HG02588 (cell line): ENCODE measurements at regions not wholly inside any gene's neighbourhood (a gene's known extent, or its start where the extent isn't known, plus 50 kb on each side); places are given as distances from the start of the nearest gene placed in this dataset.
A peak's percentile ranks its signal among the peaks of the same experiment; 100 is the strongest.
"Not testable (repeated sequence)": the region's sequence is repeated elsewhere in the genome, so short reads cannot be mapped to it uniquely, and the experiment has no call there.

Source experiments
- ATAC-seq: cut with Tn5 transposase; IDR thresholded peaks from one replicate; pipeline ENCODE4 v1.9.1; 2021; ENCODE audit warnings: mild to moderate bottlenecking, moderate library complexity; ENCODE audit not compliant: unreplicated experiment

DNA sequence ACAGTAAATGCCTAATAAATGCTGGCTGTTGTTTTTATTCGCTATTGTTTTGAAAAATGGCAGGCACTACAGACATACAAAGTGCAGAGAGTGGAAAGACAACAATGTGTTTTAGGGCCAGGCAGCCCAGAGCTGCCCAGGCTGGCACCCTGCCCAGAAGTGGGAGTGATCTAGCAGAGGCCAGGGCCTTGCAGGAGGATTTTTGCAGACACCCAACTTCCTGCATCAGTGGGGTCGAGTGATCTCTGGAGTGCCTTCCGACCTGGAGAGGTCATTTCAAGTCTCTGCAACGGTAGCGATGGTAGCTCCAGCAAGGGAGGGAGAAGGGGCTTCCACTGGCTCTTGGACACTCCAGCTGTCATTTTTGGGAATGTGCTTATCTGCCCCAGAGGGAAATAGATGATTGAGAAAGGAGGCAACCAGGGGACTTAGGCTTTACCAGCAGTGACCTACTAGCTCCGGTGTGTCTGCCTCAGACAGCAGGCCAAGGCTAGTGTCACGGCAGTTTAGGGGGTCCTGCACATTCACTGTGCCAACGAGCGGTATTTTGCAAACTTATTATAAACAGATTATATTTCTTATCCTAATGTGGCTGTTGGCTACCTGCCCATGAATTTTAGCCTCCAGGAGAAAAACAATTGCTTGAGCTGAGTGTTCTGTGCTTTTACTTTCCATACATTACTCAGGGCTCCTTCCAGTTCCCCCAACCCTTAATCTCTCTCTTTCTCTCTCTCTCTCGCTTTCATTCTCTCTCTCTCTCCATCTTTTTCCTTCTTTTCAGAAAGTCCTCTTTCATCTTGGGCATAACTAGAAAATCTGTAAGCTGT lies 153.9 kb upstream of the PLGLB2 start:
- not testable (repeated sequence) for ATAC-seq

- ATAC-seq, result not testable (repeated sequence)
Measured at GRCh38 chr2:87594611-87594992, 153.3 kb upstream of the PLGLB2 start.

DNA sequence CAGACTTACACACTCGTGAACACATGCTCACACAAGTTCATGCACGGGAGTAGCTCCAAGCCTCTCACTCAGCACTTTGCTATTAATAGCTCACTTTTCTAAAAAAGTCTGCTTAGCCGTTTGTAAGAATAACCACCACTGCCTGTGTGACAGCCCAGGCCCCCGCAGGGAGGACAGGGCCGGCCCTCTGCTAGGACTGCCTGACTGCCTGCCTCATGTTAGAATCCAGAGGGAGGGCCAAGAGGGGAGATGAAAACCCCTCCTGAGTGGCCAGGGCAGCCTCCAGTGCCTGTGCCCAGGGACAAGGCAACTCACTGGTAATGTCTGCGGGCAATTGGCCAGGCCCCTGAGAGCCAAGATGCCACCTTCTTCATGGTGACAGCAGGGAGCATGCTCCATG lies 152.9 kb upstream of the PLGLB2 start:
- not testable (repeated sequence) for ATAC-seq

GRCh38 chr2:87600961-87601360 lies 146.9 kb upstream of the PLGLB2 start:
- ATAC-seq, result not testable (repeated sequence)

DNA sequence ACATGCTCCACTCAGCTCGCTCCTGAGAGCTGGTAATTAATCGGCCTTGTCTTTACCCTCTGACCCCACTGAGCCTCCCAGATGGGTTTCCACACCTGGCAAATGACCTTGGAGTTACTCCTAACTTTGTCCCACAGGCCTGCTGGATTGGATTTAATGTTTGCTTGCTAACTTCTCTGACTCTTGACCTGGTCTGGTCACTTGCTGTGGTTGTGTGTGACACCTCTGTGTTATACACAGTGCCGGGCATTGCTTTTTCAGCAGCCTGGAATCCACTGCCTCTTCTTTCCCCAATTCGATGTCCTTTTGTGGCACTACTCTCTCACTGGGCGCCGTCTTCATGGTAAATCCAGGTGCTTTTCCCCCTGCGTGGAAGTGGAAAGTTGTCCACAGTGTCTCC lies 145.8 kb upstream of the PLGLB2 start:
- not testable (repeated sequence) for ATAC-seq

GRCh38 chr2:87602728-87603127 lies 145.2 kb upstream of the PLGLB2 start:
- not testable (repeated sequence) for ATAC-seq

DNA sequence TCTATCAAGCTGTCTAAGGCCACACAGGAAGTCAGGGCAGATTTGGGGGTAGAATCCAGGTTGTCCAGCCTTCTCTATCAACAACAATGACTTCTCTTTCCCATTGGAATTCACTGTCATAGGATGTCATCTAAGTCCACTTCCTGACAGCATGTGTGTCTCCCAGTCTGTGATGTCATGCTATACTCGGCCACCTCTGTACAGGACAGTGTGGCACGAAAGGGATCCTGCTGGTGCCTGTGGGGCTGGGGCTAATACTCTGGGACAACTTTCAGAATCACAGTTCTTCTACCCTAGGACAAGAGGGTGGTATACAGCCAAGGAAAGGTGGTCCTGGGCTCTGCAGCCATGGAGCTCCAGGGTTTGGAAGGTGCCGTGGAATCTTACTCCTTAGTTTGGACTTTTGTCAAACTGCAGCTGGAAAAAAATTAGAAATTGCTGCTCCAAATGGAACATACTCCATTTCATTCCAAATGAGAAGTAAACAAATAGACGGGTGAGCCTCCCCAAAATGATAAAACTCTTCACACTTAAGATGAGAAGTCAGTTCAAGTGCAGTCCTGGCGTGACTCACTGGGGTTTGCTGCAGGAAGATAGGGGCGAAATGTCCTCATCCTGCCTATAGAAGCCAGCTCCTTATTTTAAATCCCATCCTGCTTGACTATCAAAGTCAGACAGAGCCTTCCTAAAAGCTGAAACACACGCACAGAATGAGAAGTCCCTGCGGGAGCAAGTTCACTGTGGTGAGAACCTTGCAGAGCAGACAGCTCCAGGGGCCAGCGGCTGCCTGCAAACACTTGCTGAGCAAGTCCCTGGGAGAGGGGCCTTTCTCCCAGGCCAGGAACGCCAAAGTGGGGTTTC lies 144.2 kb upstream of the PLGLB2 start:
- not testable (repeated sequence) for ATAC-seq

DNA sequence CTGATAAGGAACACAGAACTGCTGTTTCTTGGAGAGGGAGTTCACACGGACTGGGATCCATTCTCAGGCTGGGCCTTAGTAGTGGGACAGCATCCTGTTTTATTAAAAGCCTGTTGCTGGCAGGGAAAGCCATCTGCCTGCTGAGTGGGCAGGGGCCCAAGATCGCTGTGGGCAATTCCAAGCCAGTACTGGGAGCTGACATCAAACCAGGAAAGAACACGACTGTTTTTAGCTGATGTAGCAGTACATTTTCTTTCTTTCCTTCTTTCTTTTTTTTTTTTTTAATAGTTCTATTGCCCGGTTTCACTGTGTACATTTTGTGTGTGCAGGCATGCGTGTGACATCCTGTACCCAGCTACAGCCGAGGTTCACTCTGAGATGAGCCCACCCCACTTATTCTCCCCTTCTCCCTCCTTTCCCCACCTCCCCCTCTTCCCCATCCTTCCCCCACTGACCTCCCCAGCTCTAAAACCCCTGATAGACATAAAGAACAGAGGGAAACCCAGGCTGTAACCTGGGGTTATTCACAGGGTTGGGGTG lies 143.5 kb upstream of the PLGLB2 start:
- ATAC-seq, result not testable (repeated sequence)

DNA sequence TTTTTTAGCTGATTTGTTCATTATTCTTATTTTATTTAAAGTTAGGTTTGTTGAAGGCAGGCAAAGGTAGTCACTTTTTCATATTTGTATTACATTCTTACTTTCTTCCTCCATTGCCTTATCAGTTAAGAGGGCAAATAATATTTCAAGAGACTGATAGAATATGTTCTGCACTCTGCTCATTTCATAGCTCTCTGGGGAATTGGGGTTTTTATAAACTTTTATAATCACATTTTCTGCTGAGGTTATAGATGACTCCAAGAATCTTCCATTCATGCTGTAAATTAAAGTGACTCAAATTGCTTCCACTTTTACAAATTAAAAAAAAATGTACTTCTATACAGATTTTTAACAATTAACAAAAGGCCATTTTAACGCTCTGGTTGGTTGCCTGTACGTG lies 142.9 kb upstream of the PLGLB2 start:
- not testable (repeated sequence) for ATAC-seq

GRCh38 chr2:87608377-87609166 lies 139.3 kb upstream of the PLGLB2 start:
- not testable (repeated sequence) for ATAC-seq

- ATAC-seq, result not testable (repeated sequence)
Measured at GRCh38 chr2:87610974-87611373, 136.9 kb upstream of the PLGLB2 start.

- ATAC-seq, result not testable (repeated sequence)
Measured at GRCh38 chr2:87611416-87611815, 136.5 kb upstream of the PLGLB2 start.

DNA sequence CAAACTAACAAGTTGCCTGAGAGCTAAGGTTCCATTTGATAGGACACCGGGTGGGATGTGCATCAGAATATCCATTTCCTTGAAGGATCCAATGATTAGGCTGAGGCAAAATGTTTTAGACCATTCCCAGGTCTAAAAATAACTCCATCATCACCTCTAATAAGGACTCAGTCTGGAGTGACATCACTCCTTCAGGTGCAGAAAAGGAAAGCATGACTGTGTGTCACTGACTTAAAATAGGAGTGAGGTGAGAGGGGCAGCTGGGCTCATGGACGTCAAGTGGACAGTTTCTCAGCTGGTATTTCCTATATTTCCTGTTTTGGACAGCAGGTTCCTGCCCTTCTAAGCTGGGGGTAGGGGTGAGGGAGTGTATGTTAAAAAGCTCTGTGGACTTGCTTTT lies 135.9 kb upstream of the PLGLB2 start:
- not testable (repeated sequence) for ATAC-seq

DNA sequence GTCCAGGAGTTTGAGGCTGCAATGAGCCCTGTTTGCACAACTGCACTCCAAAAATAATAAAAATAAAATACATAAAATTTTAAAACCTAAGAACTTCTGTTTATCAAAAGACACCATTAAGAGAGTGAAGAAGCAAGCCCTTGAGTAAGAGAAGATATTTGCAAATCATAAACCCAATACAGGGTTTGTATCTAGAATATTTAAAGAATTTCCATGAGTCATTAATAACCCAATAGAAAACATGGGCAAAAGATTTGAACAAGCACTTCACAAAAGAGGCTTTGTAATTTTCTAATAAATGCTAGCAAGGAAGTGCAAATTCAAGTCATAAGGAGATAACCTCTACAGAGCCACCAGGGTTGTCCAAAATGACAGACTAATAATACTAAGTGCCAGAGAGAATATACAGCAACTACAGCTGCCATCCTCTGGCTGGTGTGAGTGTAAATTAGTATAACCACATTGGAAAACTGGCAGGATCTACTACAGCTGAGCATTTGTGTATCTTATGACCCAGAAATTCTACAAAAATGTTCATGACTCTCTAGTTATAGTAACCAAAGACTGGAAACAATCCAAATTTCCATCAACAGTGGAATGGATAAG lies 133.0 kb upstream of the PLGLB2 start:
- ATAC-seq, result not testable (repeated sequence)

DNA sequence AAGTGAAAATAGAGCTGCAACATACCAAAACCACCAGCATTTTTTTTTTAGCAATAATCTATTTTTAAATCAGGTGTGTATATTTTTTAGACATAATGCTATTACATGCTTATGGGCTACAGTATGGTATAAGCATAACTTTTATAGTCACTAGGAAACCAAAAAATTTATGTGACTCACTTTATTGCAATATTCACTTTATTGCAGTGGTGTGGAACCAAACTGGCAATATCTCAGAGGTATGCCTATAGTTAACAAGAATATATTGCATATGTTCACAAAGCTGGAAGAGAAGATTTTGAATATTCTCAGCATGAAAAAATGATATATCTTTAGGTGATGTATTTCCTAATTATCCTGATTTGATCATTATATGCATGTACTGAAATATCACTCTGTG lies 128.8 kb upstream of the PLGLB2 start:
- ATAC-seq, result not testable (repeated sequence)

DNA sequence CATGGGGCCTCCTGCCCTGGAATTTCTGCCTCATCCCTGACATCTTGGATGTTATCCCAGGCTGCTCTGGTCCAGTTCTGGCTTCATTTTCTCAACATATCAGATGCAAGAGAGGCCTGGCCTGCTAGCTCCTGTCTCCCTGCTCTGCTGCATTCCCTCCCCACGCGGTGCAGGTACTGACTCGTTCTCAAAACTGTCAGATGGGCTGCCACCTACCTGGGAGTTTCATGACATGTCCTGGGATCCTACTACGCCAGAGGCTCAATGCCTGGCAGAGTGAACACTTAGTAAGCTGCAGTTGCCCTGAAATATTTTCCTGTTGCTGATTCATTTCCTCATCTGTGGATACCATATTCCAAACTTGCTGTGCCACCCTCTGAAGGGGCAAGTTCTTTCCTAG lies 126.7 kb upstream of the PLGLB2 start:
- not testable (repeated sequence) for ATAC-seq

GRCh38 chr2:87622720-87623119 lies 125.2 kb upstream of the PLGLB2 start:
- ATAC-seq, result not testable (repeated sequence)

DNA sequence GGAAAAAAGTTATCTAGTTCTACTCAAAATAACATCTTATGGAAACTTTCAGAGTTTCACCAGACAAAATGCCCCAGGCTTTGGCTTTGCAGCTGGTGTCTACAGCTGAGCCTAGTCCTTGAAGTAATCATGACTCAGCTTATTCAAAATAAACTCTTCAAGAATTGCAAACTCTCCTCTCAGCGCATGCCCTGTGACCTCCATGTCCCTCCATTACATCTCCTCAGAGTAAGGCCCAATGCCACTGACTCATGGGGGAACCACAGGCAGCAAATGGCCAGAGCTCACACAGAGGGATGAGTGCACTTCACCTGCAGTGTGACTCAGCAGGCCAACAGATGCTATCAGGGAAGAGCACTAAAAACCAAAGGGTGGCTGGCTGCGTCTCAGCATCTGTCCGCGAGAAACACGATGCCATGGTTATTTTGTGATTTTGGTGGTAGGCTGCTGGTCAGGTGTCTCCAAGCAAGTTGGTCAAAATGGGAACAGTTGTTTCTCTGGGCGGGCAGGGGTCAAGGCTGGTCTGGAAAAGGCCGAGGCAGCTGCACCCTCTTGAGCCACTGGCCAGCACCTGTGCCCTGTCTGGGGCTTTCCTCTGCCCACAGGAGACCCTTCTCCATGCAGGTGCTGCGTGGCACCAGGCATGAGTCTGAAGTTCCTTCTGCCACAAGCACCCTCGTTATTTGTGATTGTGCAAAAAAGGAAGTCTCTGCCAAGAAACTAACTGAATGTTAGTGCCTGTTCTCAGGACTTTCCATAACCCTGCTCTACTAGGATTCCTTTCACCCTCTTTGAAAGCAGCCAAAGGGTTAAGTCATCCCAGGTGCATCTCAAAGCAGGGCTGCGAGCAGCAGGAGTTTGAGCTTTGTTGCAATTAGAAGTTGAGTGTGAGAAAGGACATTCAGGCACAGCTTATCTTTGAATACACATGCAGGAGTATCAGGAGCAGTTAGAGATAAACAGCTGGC lies 118.1 kb upstream of the PLGLB2 start:
- not testable (repeated sequence) for ATAC-seq

GRCh38 chr2:87630892-87631291 lies 117.0 kb upstream of the PLGLB2 start:
- ATAC-seq, result peak; percentile 43
